ENCODE measurements at regions not wholly inside any gene's neighbourhood (a gene's known extent, or its start where the extent isn't known, plus 50 kb on each side); places are given as distances from the start of the nearest gene placed in this dataset.
"Not testable (repeated sequence)": the region's sequence is repeated elsewhere in the genome, so short reads cannot be mapped to it uniquely, and the experiment has no call there.

- DNase-seq = no peak
Observed at GRCh38 chr3:139095803-139096466, 51.2 kb upstream of the PRR23C start.

- DNase-seq = no peak
Observed at GRCh38 chr3:139096670-139097069, 52.0 kb upstream of the PRR23C start.

GRCh38 chr3:139098391-139098790 lies 53.7 kb upstream of the PRR23C start:
- no peak for DNase-seq

- no peak for DNase-seq
Observed at GRCh38 chr3:139099968-139100817, 55.5 kb upstream of the PRR23C start.

- no peak for DNase-seq
Observed at GRCh38 chr3:139100821-139101220, 56.1 kb upstream of the PRR23C start.

GRCh38 chr3:139101396-139101795 lies 56.7 kb upstream of the PRR23C start:
- DNase-seq = no peak

GRCh38 chr3:139103484-139103883 lies 58.8 kb upstream of the PRR23C start:
- no peak for DNase-seq

- no peak for DNase-seq
Observed at GRCh38 chr3:139104062-139104461, 59.4 kb upstream of the PRR23C start.

- no peak for DNase-seq
Observed at GRCh38 chr3:139105154-139105702, 60.5 kb upstream of the PRR23C start.

- DNase-seq = no peak
Observed at GRCh38 chr3:139106013-139106932, 61.6 kb upstream of the PRR23C start.

- DNase-seq = no peak
Observed at GRCh38 chr3:139107424-139108252, 62.9 kb upstream of the PRR23C start.

GRCh38 chr3:139108253-139108969 lies 63.7 kb upstream of the PRR23C start:
- DNase-seq = no peak

GRCh38 chr3:139109271-139109670 lies 64.6 kb upstream of the PRR23C start:
- no peak for DNase-seq

GRCh38 chr3:139110072-139110830 lies 65.6 kb upstream of the PRR23C start:
- no peak for DNase-seq

GRCh38 chr3:139110929-139111328 lies 66.2 kb upstream of the PRR23C start:
- DNase-seq = not testable (repeated sequence)

GRCh38 chr3:139111392-139112229 lies 66.9 kb upstream of the PRR23C start:
- peak; percentile 55 for DNase-seq

GRCh38 chr3:139112230-139112558 lies 67.5 kb upstream of the PRR23C start:
- no peak for DNase-seq

GRCh38 chr3:139113231-139113992 lies 68.7 kb upstream of the PRR23C start:
- no peak for DNase-seq

- DNase-seq = no peak
Observed at GRCh38 chr3:139113993-139114375, 69.3 kb upstream of the PRR23C start.
